NCI-H2081 (cell line): ENCODE measurements at regions not wholly inside any gene's neighbourhood (a gene's known extent, or its start where the extent isn't known, plus 50 kb on each side); places are given as distances from the start of the nearest gene placed in this dataset.
"Not testable (repeated sequence)": the region's sequence is repeated elsewhere in the genome, so short reads cannot be mapped to it uniquely, and the experiment has no call there.

ENCODE experiments used
- DNase-seq, 2 experiments: peaks; one replicate each; lab custom pipeline; 2025; lab: John Stamatoyannopoulos, UW

GRCh38 chr1:22332424-22332717 is 119.3 kb upstream of the ZBTB40 start:
- no peak for DNase-seq

- no peak for DNase-seq
Observed at GRCh38 chr1:22332795-22333499, 118.7 kb upstream of the ZBTB40 start.

GRCh38 chr1:22333516-22334121 is 118.0 kb upstream of the ZBTB40 start:
- no peak for DNase-seq

GRCh38 chr1:22334860-22335550 is 116.6 kb upstream of the ZBTB40 start:
- no peak for DNase-seq

GRCh38 chr1:22336274-22336673 is 115.4 kb upstream of the ZBTB40 start:
- DNase-seq: not testable (repeated sequence)

- DNase-seq: not testable (repeated sequence)
Observed at GRCh38 chr1:22336696-22337545, 114.7 kb upstream of the ZBTB40 start.

- DNase-seq: no peak
Observed at GRCh38 chr1:22338071-22338765, 113.4 kb upstream of the ZBTB40 start.

GRCh38 chr1:22339237-22339636 is 112.4 kb upstream of the ZBTB40 start:
- DNase-seq: no peak

- DNase-seq: no peak
Observed at GRCh38 chr1:22340066-22340465, 111.6 kb upstream of the ZBTB40 start.

- no peak for DNase-seq
Observed at GRCh38 chr1:22340873-22341272, 110.8 kb upstream of the ZBTB40 start.

GRCh38 chr1:22341791-22342605 is 109.7 kb upstream of the ZBTB40 start:
- peak; percentile 91 to 94 for DNase-seq

GRCh38 chr1:22342734-22343191 is 108.9 kb upstream of the ZBTB40 start:
- DNase-seq: no peak

GRCh38 chr1:22343456-22344328 is 108.0 kb upstream of the ZBTB40 start:
- DNase-seq: no peak

- DNase-seq: no peak
Observed at GRCh38 chr1:22344329-22344630, 107.4 kb upstream of the ZBTB40 start.

GRCh38 chr1:22344851-22345560 is 106.6 kb upstream of the ZBTB40 start:
- DNase-seq: no peak

GRCh38 chr1:22347854-22348760 is 103.5 kb upstream of the ZBTB40 start:
- peak in 1 of 2 experiments; percentile 75 for DNase-seq

GRCh38 chr1:22349362-22350043 is 102.1 kb upstream of the ZBTB40 start:
- DNase-seq: peak; percentile 20 to 69
